Activated naive CD8-positive, alpha-beta T cell treated with anti-CD3 and anti-CD28 coated beads, Interleukin-2, amount 50 U/mL, for 24 hours (primary cell): ENCODE measurements at regions not wholly inside any gene's neighbourhood (a gene's known extent, or its start where the extent isn't known, plus 50 kb on each side); places are given as distances from the start of the nearest gene placed in this dataset.
"Not testable (repeated sequence)": the region's sequence is repeated elsewhere in the genome, so short reads cannot be mapped to it uniquely, and the experiment has no call there.

Experiments
- ATAC-seq: fragments of 150-1000 bp; cut with Tn5 transposase; one replicate; pipeline ENCODE4 v1.10.0; 2021
- DNase-seq: peaks from one replicate; pipeline ENCODE4 v3.0.0; 2021
- H3K27ac Mint-ChIP-seq: one replicate; pipeline ENCODE4 v1.8.0; 2021; ENCODE audit warnings: mild to moderate bottlenecking, mixed read lengths
- H3K27me3 Mint-ChIP-seq: one replicate; pipeline ENCODE4 v1.8.0; 2021; ENCODE audit warnings: mixed read lengths
- H3K36me3 Mint-ChIP-seq: one replicate; pipeline ENCODE4 v1.8.0; 2021; ENCODE audit warnings: low read depth, mixed read lengths
- H3K4me1 Mint-ChIP-seq: one replicate; pipeline ENCODE4 v1.8.0; 2021; ENCODE audit warnings: mixed read lengths
- H3K4me3 Mint-ChIP-seq: one replicate; pipeline ENCODE4 v1.8.0; 2021; ENCODE audit warnings: mild to moderate bottlenecking, moderate library complexity, mixed read lengths
- H3K9me3 Mint-ChIP-seq: one replicate; pipeline ENCODE4 v1.8.0; 2021; ENCODE audit warnings: mixed read lengths

GRCh38 chr5:171706736-171707441 is 78.7 kb upstream of the SMIM23 start:
- no peak overlapping the region for H3K4me3 Mint-ChIP-seq
- no peaks in the 10 kb centered on the region for H3K36me3 Mint-ChIP-seq
- no peak overlapping the region for H3K27ac Mint-ChIP-seq
- H3K9me3 Mint-ChIP-seq = no peaks in the 10 kb centered on the region
- H3K27me3 Mint-ChIP-seq = peaks cover 8% of the 10 kb centered on the region
- no peak for ATAC-seq
- DNase-seq = no peak
- no peaks in the 10 kb centered on the region for H3K4me1 Mint-ChIP-seq

- no peak overlapping the region for H3K27ac Mint-ChIP-seq
Measured at GRCh38 chr5:171707442-171707792, 78.2 kb upstream of the SMIM23 start.

GRCh38 chr5:171709930-171710329 is 75.7 kb upstream of the SMIM23 start:
- H3K27ac Mint-ChIP-seq = no peak overlapping the region
- no peak for DNase-seq
- no peaks in the 10 kb centered on the region for H3K36me3 Mint-ChIP-seq
- H3K9me3 Mint-ChIP-seq = no peaks in the 10 kb centered on the region
- peaks cover 2% of the 10 kb centered on the region for H3K27me3 Mint-ChIP-seq
- no peak overlapping the region for H3K4me3 Mint-ChIP-seq
- no peaks in the 10 kb centered on the region for H3K4me1 Mint-ChIP-seq
- no peak for ATAC-seq

More at GRCh38 chr5:171707442-171707792, 78.2 kb upstream of the SMIM23 start:
- H3K36me3 Mint-ChIP-seq = no peaks in the 10 kb centered on the region
- H3K27me3 Mint-ChIP-seq = peaks cover 8% of the 10 kb centered on the region
- no peak for DNase-seq
- no peaks in the 10 kb centered on the region for H3K9me3 Mint-ChIP-seq
- no peak for ATAC-seq
- no peaks in the 10 kb centered on the region for H3K4me1 Mint-ChIP-seq
- H3K4me3 Mint-ChIP-seq = no peak overlapping the region

GRCh38 chr5:171710451-171711024 is 75.1 kb upstream of the SMIM23 start:
- H3K27me3 Mint-ChIP-seq = peaks cover 2% of the 10 kb centered on the region
- no peaks in the 10 kb centered on the region for H3K4me1 Mint-ChIP-seq
- H3K9me3 Mint-ChIP-seq = no peaks in the 10 kb centered on the region
- no peak overlapping the region for H3K4me3 Mint-ChIP-seq
- DNase-seq (no peak), ATAC-seq (no peak)
- H3K36me3 Mint-ChIP-seq = no peaks in the 10 kb centered on the region
- H3K27ac Mint-ChIP-seq = no peak overlapping the region

- no peaks in the 10 kb centered on the region for H3K4me1 Mint-ChIP-seq
- no peaks in the 10 kb centered on the region for H3K27me3 Mint-ChIP-seq
- ATAC-seq = no peak
- H3K36me3 Mint-ChIP-seq = no peaks in the 10 kb centered on the region
- H3K4me3 Mint-ChIP-seq = no peak overlapping the region
- no peaks in the 10 kb centered on the region for H3K9me3 Mint-ChIP-seq
- DNase-seq = no peak
- H3K27ac Mint-ChIP-seq = no peak overlapping the region
Measured at GRCh38 chr5:171711571-171711970, 74.0 kb upstream of the SMIM23 start.

GRCh38 chr5:171712616-171713015 is 73.0 kb upstream of the SMIM23 start:
- no peak for DNase-seq
- H3K27me3 Mint-ChIP-seq = no peaks in the 10 kb centered on the region
- H3K9me3 Mint-ChIP-seq = no peaks in the 10 kb centered on the region
- H3K36me3 Mint-ChIP-seq = no peaks in the 10 kb centered on the region
- no peak for ATAC-seq
- H3K27ac Mint-ChIP-seq = no peak overlapping the region
- H3K4me3 Mint-ChIP-seq = no peak overlapping the region
- H3K4me1 Mint-ChIP-seq = no peaks in the 10 kb centered on the region

GRCh38 chr5:171713152-171713551 is 72.5 kb upstream of the SMIM23 start:
- ATAC-seq = no peak
- no peak overlapping the region for H3K4me3 Mint-ChIP-seq

GRCh38 chr5:171714261-171714660 is 71.4 kb upstream of the SMIM23 start:
- DNase-seq = no peak
- H3K4me3 Mint-ChIP-seq = no peak overlapping the region
- no peaks in the 10 kb centered on the region for H3K4me1 Mint-ChIP-seq
- no peaks in the 10 kb centered on the region for H3K36me3 Mint-ChIP-seq
- H3K27ac Mint-ChIP-seq = no peak overlapping the region
- H3K27me3 Mint-ChIP-seq = no peaks in the 10 kb centered on the region
- no peaks in the 10 kb centered on the region for H3K9me3 Mint-ChIP-seq
- ATAC-seq = no peak

More at GRCh38 chr5:171713152-171713551, 72.5 kb upstream of the SMIM23 start:
- DNase-seq = no peak
- H3K36me3 Mint-ChIP-seq = no peaks in the 10 kb centered on the region
- no peaks in the 10 kb centered on the region for H3K9me3 Mint-ChIP-seq
- H3K4me1 Mint-ChIP-seq = no peaks in the 10 kb centered on the region
- no peak overlapping the region for H3K27ac Mint-ChIP-seq
- no peaks in the 10 kb centered on the region for H3K27me3 Mint-ChIP-seq

GRCh38 chr5:171714851-171715250 is 70.8 kb upstream of the SMIM23 start:
- Mint-ChIP-seq H3K27ac (no peak overlapping the region), H3K27me3 (peaks cover 1% of the 10 kb centered on the region), H3K36me3 (no peaks in the 10 kb centered on the region), H3K9me3 (no peaks in the 10 kb centered on the region), H3K4me3 (no peak overlapping the region), H3K4me1 (no peaks in the 10 kb centered on the region)
- no peak for ATAC-seq
- DNase-seq = no peak

GRCh38 chr5:171715551-171715950 is 70.1 kb upstream of the SMIM23 start:
- Mint-ChIP-seq H3K27me3 (peaks cover 2% of the 10 kb centered on the region), H3K9me3 (no peaks in the 10 kb centered on the region), H3K27ac (no peak overlapping the region), H3K36me3 (no peaks in the 10 kb centered on the region), H3K4me1 (no peaks in the 10 kb centered on the region), H3K4me3 (no peak overlapping the region)
- DNase-seq (no peak), ATAC-seq (no peak)

- ATAC-seq = no peak
- DNase-seq = no peak
- Mint-ChIP-seq H3K27me3 (peaks cover 4% of the 10 kb centered on the region), H3K27ac (no peak overlapping the region), H3K9me3 (no peaks in the 10 kb centered on the region), H3K36me3 (no peaks in the 10 kb centered on the region), H3K4me1 (peaks cover 1% of the 10 kb centered on the region), H3K4me3 (no peak overlapping the region)
Measured at GRCh38 chr5:171720086-171720485, 65.5 kb upstream of the SMIM23 start.

GRCh38 chr5:171721464-171721863 is 64.2 kb upstream of the SMIM23 start:
- peaks cover 1% of the 10 kb centered on the region for H3K4me1 Mint-ChIP-seq
- no peak overlapping the region for H3K4me3 Mint-ChIP-seq
- peaks cover 5% of the 10 kb centered on the region for H3K9me3 Mint-ChIP-seq
- no peak overlapping the region for H3K27ac Mint-ChIP-seq
- no peaks in the 10 kb centered on the region for H3K36me3 Mint-ChIP-seq
- peaks cover 4% of the 10 kb centered on the region for H3K27me3 Mint-ChIP-seq
- no peak for DNase-seq
- no peak for ATAC-seq

- ATAC-seq = no peak
Measured at GRCh38 chr5:171724468-171725204, 61.0 kb upstream of the SMIM23 start.

GRCh38 chr5:171725205-171725601 is 60.4 kb upstream of the SMIM23 start:
- no peak for ATAC-seq
- peaks cover 3% of the 10 kb centered on the region for H3K27me3 Mint-ChIP-seq
- H3K36me3 Mint-ChIP-seq = no peaks in the 10 kb centered on the region
- peaks cover 1% of the 10 kb centered on the region for H3K4me1 Mint-ChIP-seq
- no peak overlapping the region for H3K4me3 Mint-ChIP-seq
- peaks cover 5% of the 10 kb centered on the region for H3K9me3 Mint-ChIP-seq
- DNase-seq = no peak
- H3K27ac Mint-ChIP-seq = no peak overlapping the region

More at GRCh38 chr5:171724468-171725204, 61.0 kb upstream of the SMIM23 start:
- peaks cover 1% of the 10 kb centered on the region for H3K4me1 Mint-ChIP-seq
- no peaks in the 10 kb centered on the region for H3K36me3 Mint-ChIP-seq
- peaks cover 5% of the 10 kb centered on the region for H3K9me3 Mint-ChIP-seq
- peaks cover 6% of the 10 kb centered on the region for H3K27me3 Mint-ChIP-seq
- no peak for DNase-seq
- no peak overlapping the region for H3K27ac Mint-ChIP-seq
- no peak overlapping the region for H3K4me3 Mint-ChIP-seq

GRCh38 chr5:171726819-171727218 is 58.8 kb upstream of the SMIM23 start:
- H3K27me3 Mint-ChIP-seq, H3K36me3 Mint-ChIP-seq, ATAC-seq, H3K4me1 Mint-ChIP-seq, H3K27ac Mint-ChIP-seq, H3K4me3 Mint-ChIP-seq, DNase-seq, H3K9me3 Mint-ChIP-seq: not testable (repeated sequence)
